ENCODE measurements at regions not wholly inside any gene's neighbourhood (a gene's known extent, or its start where the extent isn't known, plus 50 kb on each side); places are given as distances from the start of the nearest gene placed in this dataset.

DNA sequence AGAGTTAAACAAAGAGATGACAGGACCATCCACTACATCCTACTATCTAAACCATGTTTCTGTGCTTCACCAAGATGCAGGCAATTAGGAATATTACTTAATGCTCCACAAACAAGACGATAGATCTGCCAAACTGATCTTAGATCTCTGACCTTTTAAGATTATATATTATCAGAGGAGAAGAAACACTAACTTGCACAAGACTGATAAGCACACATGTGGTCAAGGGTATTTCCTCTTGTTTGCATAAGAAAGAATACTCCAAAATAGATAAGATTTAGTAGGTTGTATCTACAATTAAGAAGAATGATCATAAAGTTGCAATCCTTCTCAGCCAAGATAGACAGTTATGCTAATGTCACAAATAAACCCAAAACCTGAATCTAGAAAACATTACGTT lies 601.0 kb upstream of the ACO1 start:
- no peak overlapping the region for H3K4me3 ChIP-seq (ENCODE audit: insufficient read depth in 1 of 2, low read depth in 1 of 2, low read length in 2 of 2)
- H2BK5ac ChIP-seq (ENCODE audit: low read depth, low read length, poor library complexity, severe bottlenecking) = no peak overlapping the region
- H3K9me3 ChIP-seq (ENCODE audit: control insufficient read depth, low read length) = peaks cover 10% of the 10 kb centered on the region
- H3K23ac ChIP-seq (ENCODE audit: low read length in 2 of 2) = no peak overlapping the region
- 70% methylated on average over 1 of the region's 2 CpGs for WGBS
- no peak overlapping the region for H4K91ac ChIP-seq (ENCODE audit: low read length)
- no peak overlapping the region for H3K9ac ChIP-seq (ENCODE audit: low read length)
- no peaks in the 10 kb centered on the region for H3K79me1 ChIP-seq (replicated peaks; ENCODE audit: low read length, poor library complexity, severe bottlenecking)
- no peak overlapping the region for H2BK12ac ChIP-seq (ENCODE audit: low read length in 2 of 2)
- H3K4me2 ChIP-seq (ENCODE audit: low read length, poor library complexity, severe bottlenecking) = no peak overlapping the region
- no peak overlapping the region for H4K8ac ChIP-seq (ENCODE audit: low read length)
- no peak overlapping the region for H2AK5ac ChIP-seq (ENCODE audit: low read length, severe bottlenecking)
- H3K36me3 ChIP-seq (ENCODE audit: control insufficient read depth in 1 of 2, insufficient read depth in 2 of 2, low read depth in 1 of 2, low read length in 2 of 2) = no peaks in the 10 kb centered on the region
- H3K4ac ChIP-seq (ENCODE audit: low read depth in 1 of 2, low read length in 2 of 2) = no peak overlapping the region
- no peak overlapping the region for H3K27ac ChIP-seq (ENCODE audit: low read length, poor library complexity, severe bottlenecking)
- no peak overlapping the region for H2BK15ac ChIP-seq (ENCODE audit: low read depth, poor library complexity, severe bottlenecking)
- H3K18ac ChIP-seq (ENCODE audit: low read depth in 1 of 2, low read length in 2 of 2) = no peak overlapping the region
- no peak overlapping the region for H3K14ac ChIP-seq (ENCODE audit: low read length in 2 of 2)
- no peaks in the 10 kb centered on the region for H3K4me1 ChIP-seq (ENCODE audit: control insufficient read depth, insufficient read depth, low read depth, low read length)
- no peaks in the 10 kb centered on the region for H3K27me3 ChIP-seq (ENCODE audit: control insufficient read depth in 1 of 2, insufficient read depth in 1 of 2, low read length in 2 of 2)
- H2AFZ ChIP-seq (ENCODE audit: low read depth, low read length) = no peak overlapping the region
- no peak overlapping the region for H2BK120ac ChIP-seq (ENCODE audit: low read depth, low read length)
- DNase-seq = no peak

DNA sequence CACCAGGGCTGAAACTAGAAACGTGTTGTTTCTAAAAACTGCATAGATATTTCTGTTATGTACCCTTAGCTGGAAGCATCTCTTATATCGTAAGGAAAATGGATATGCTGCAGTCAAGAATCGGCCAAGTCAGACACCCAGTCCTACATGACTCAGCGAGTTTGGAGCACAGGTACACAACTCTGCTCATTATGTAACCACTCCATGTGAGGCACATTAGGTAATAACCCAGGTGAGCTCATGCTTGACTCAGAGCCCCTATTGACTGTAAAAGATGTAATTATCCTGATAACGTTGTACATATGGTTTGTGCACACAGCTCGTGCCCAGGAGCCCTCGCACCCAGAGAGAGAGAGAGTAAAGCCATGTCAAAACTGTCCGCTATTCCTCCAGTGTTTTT lies 593.7 kb upstream of the ACO1 start:
- H3K14ac ChIP-seq (ENCODE audit: low read length in 2 of 2) = no peak overlapping the region
- no peak overlapping the region for H2BK15ac ChIP-seq (ENCODE audit: low read depth, poor library complexity, severe bottlenecking)
- H4K8ac ChIP-seq (ENCODE audit: low read length) = no peak overlapping the region
- H3K27me3 ChIP-seq (ENCODE audit: control insufficient read depth in 1 of 2, insufficient read depth in 1 of 2, low read length in 2 of 2) = no peaks in the 10 kb centered on the region
- no peak overlapping the region for H3K4me2 ChIP-seq (ENCODE audit: low read length, poor library complexity, severe bottlenecking)
- 85% methylated on average over 8 of the region's 8 CpGs for WGBS
- H3K27ac ChIP-seq (ENCODE audit: low read length, poor library complexity, severe bottlenecking) = no peak overlapping the region
- H3K23ac ChIP-seq (ENCODE audit: low read length in 2 of 2) = no peak overlapping the region
- no peak overlapping the region for H2BK5ac ChIP-seq (ENCODE audit: low read depth, low read length, poor library complexity, severe bottlenecking)
- H3K4me3 ChIP-seq (ENCODE audit: insufficient read depth in 1 of 2, low read depth in 1 of 2, low read length in 2 of 2) = no peak overlapping the region
- H3K79me1 ChIP-seq (replicated peaks; ENCODE audit: low read length, poor library complexity, severe bottlenecking) = no peaks in the 10 kb centered on the region
- H3K18ac ChIP-seq (ENCODE audit: low read depth in 1 of 2, low read length in 2 of 2) = no peak overlapping the region
- H3K4me1 ChIP-seq (ENCODE audit: control insufficient read depth, insufficient read depth, low read depth, low read length) = no peaks in the 10 kb centered on the region
- H3K4ac ChIP-seq (ENCODE audit: low read depth in 1 of 2, low read length in 2 of 2) = no peak overlapping the region
- no peaks in the 10 kb centered on the region for H3K9me3 ChIP-seq (ENCODE audit: control insufficient read depth, low read length)
- H2AFZ ChIP-seq (ENCODE audit: low read depth, low read length) = no peak overlapping the region
- DNase-seq = no peak
- no peak overlapping the region for H2BK120ac ChIP-seq (ENCODE audit: low read depth, low read length)
- H2BK12ac ChIP-seq (ENCODE audit: low read length in 2 of 2) = no peak overlapping the region
- H3K9ac ChIP-seq (ENCODE audit: low read length) = no peak overlapping the region
- H2AK5ac ChIP-seq (ENCODE audit: low read length, severe bottlenecking) = no peak overlapping the region
- H3K36me3 ChIP-seq (ENCODE audit: control insufficient read depth in 1 of 2, insufficient read depth in 2 of 2, low read depth in 1 of 2, low read length in 2 of 2) = no peaks in the 10 kb centered on the region
- no peak overlapping the region for H4K91ac ChIP-seq (ENCODE audit: low read length)

GRCh38 chr9:31799953-31800609 lies 584.4 kb upstream of the ACO1 start:
- no peak overlapping the region for H3K4ac ChIP-seq (ENCODE audit: low read depth in 1 of 2, low read length in 2 of 2)
- H3K9ac ChIP-seq (ENCODE audit: low read length) = no peak overlapping the region
- no peaks in the 10 kb centered on the region for H3K4me1 ChIP-seq (ENCODE audit: control insufficient read depth, insufficient read depth, low read depth, low read length)
- H3K27me3 ChIP-seq (ENCODE audit: control insufficient read depth in 1 of 2, insufficient read depth in 1 of 2, low read length in 2 of 2) = no peaks in the 10 kb centered on the region
- H3K4me2 ChIP-seq (ENCODE audit: low read length, poor library complexity, severe bottlenecking) = no peak overlapping the region
- H2AFZ ChIP-seq (ENCODE audit: low read depth, low read length) = no peak overlapping the region
- H4K8ac ChIP-seq (ENCODE audit: low read length) = no peak overlapping the region
- no peaks in the 10 kb centered on the region for H3K9me3 ChIP-seq (ENCODE audit: control insufficient read depth, low read length)
- H2AK5ac ChIP-seq (ENCODE audit: low read length, severe bottlenecking) = no peak overlapping the region
- no peak overlapping the region for H2BK120ac ChIP-seq (ENCODE audit: low read depth, low read length)
- H3K79me1 ChIP-seq (replicated peaks; ENCODE audit: low read length, poor library complexity, severe bottlenecking) = no peaks in the 10 kb centered on the region
- H2BK12ac ChIP-seq (ENCODE audit: low read length in 2 of 2) = no peak overlapping the region
- H2BK15ac ChIP-seq (ENCODE audit: low read depth, poor library complexity, severe bottlenecking) = no peak overlapping the region
- no peak overlapping the region for H3K4me3 ChIP-seq (ENCODE audit: insufficient read depth in 1 of 2, low read depth in 1 of 2, low read length in 2 of 2)
- H3K27ac ChIP-seq (ENCODE audit: low read length, poor library complexity, severe bottlenecking) = no peak overlapping the region
- no peaks in the 10 kb centered on the region for H3K36me3 ChIP-seq (ENCODE audit: control insufficient read depth in 1 of 2, insufficient read depth in 2 of 2, low read depth in 1 of 2, low read length in 2 of 2)
- H3K18ac ChIP-seq (ENCODE audit: low read depth in 1 of 2, low read length in 2 of 2) = no peak overlapping the region
- H3K14ac ChIP-seq (ENCODE audit: low read length in 2 of 2) = no peak overlapping the region
- no peak overlapping the region for H3K23ac ChIP-seq (ENCODE audit: low read length in 2 of 2)
- no peak overlapping the region for H4K91ac ChIP-seq (ENCODE audit: low read length)
- WGBS = 6% methylated on average over 1 of the region's 2 CpGs
- no peak overlapping the region for H2BK5ac ChIP-seq (ENCODE audit: low read depth, low read length, poor library complexity, severe bottlenecking)
- peak; percentile 34 for DNase-seq

GRCh38 chr9:31807574-31808256 lies 576.7 kb upstream of the ACO1 start:
- Histone ChIP-seq H2AFZ (ENCODE audit: low read depth, low read length) (peak overlapping the region; percentile 42), H3K79me1 (replicated peaks; ENCODE audit: low read length, poor library complexity, severe bottlenecking) (no peaks in the 10 kb centered on the region), H2BK15ac (ENCODE audit: low read depth, poor library complexity, severe bottlenecking) (no peak overlapping the region), H3K4me2 (ENCODE audit: low read length, poor library complexity, severe bottlenecking) (no peak overlapping the region), H4K8ac (ENCODE audit: low read length) (no peak overlapping the region), H2BK12ac (ENCODE audit: low read length in 2 of 2) (no peak overlapping the region), H3K36me3 (ENCODE audit: control insufficient read depth in 1 of 2, insufficient read depth in 2 of 2, low read depth in 1 of 2, low read length in 2 of 2) (no peaks in the 10 kb centered on the region), H3K23ac (ENCODE audit: low read length in 2 of 2) (no peak overlapping the region), H3K4ac (ENCODE audit: low read depth in 1 of 2, low read length in 2 of 2) (no peak overlapping the region), H3K4me3 (ENCODE audit: insufficient read depth in 1 of 2, low read depth in 1 of 2, low read length in 2 of 2) (peak overlapping the region in 1 of 2 experiments; percentile 33), H3K9me3 (ENCODE audit: control insufficient read depth, low read length) (no peaks in the 10 kb centered on the region), H2AK5ac (ENCODE audit: low read length, severe bottlenecking) (no peak overlapping the region), H3K14ac (ENCODE audit: low read length in 2 of 2) (no peak overlapping the region), H3K9ac (ENCODE audit: low read length) (no peak overlapping the region), H3K27me3 (ENCODE audit: control insufficient read depth in 1 of 2, insufficient read depth in 1 of 2, low read length in 2 of 2) (no peaks in the 10 kb centered on the region), H3K4me1 (ENCODE audit: control insufficient read depth, insufficient read depth, low read depth, low read length) (peaks cover 1% of the 10 kb centered on the region), H4K91ac (ENCODE audit: low read length) (no peak overlapping the region), H2BK120ac (ENCODE audit: low read depth, low read length) (no peak overlapping the region), H3K27ac (ENCODE audit: low read length, poor library complexity, severe bottlenecking) (no peak overlapping the region), H3K18ac (ENCODE audit: low read depth in 1 of 2, low read length in 2 of 2) (no peak overlapping the region), H2BK5ac (ENCODE audit: low read depth, low read length, poor library complexity, severe bottlenecking) (no peak overlapping the region)
- WGBS = 51% methylated on average over 17 of the region's 17 CpGs
- DNase-seq = no peak
